ENCODE measurements at regions not wholly inside any gene's neighbourhood (a gene's known extent, or its start where the extent isn't known, plus 50 kb on each side); places are given as distances from the start of the nearest gene placed in this dataset.

DNA sequence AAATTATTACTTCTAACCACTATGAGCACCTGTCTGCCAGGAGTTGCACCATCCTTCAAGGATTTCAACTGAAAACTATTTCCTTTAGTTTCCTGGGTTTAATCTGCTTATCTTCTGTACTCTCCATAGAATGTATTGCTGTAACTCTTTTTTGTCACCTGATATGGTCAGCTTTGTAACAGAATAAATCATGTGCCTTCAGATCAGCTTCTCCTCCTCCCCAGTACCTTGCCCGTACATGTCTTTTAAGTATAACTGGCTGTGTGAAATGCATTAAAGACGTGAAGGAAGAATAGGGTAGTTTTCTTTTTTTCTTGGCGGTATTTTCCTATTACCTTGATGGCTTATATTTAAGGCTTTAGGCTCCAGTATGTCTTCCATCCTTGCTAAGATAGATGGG, 200.3 kb upstream of the NAV3 start:
- no peak for TF ChIP-seq CTCF (conservative IDR thresholded peaks at IDR 0.05; ENCODE audit: low read depth, low read length)
- TF ChIP-seq SMC3 (IDR thresholded peaks at IDR 0.05; ENCODE audit: low read depth, low read length): no peak
- no peak for TF ChIP-seq POLR2A (IDR thresholded peaks at IDR 0.05; ENCODE audit: low read depth, low read length)
- no peak for TF ChIP-seq MAFK (IDR thresholded peaks at IDR 0.05; ENCODE audit: low read depth, low read length)

Measured in IMR-90 (cell line).